GM21529 (cell line): ENCODE measurements at regions not wholly inside any gene's neighbourhood (a gene's known extent, or its start where the extent isn't known, plus 50 kb on each side); places are given as distances from the start of the nearest gene placed in this dataset.
"Not testable (repeated sequence)": the region's sequence is repeated elsewhere in the genome, so short reads cannot be mapped to it uniquely, and the experiment has no call there.

Experiments used
- ATAC-seq: cut with Tn5 transposase; IDR thresholded peaks from one replicate; pipeline ENCODE4 v1.9.1; 2021; ENCODE audit not compliant: unreplicated experiment

- ATAC-seq = no peak
These were observed 125.2 kb upstream of the SYT13 start for GRCh38 chr11:45411228-45411946.

- no peak for ATAC-seq
These were observed 124.5 kb upstream of the SYT13 start for GRCh38 chr11:45410391-45411227.

GRCh38 chr11:45409587-45409986 is 123.4 kb upstream of the SYT13 start:
- no peak for ATAC-seq

GRCh38 chr11:45407226-45407625 is 121.1 kb upstream of the SYT13 start:
- ATAC-seq = no peak

- no peak for ATAC-seq
These were observed 120.0 kb upstream of the SYT13 start for GRCh38 chr11:45405916-45406670.

GRCh38 chr11:45403521-45403920 is 117.4 kb upstream of the SYT13 start:
- ATAC-seq = not testable (repeated sequence)

- ATAC-seq = no peak
These were observed 116.0 kb upstream of the SYT13 start for GRCh38 chr11:45402049-45402630.

GRCh38 chr11:45400591-45400990 is 114.5 kb upstream of the SYT13 start:
- no peak for ATAC-seq

GRCh38 chr11:45399166-45399565 is 113.0 kb upstream of the SYT13 start:
- ATAC-seq = no peak

GRCh38 chr11:45398325-45398724 is 112.2 kb upstream of the SYT13 start:
- no peak for ATAC-seq

GRCh38 chr11:45396394-45396793 is 110.3 kb upstream of the SYT13 start:
- ATAC-seq = no peak

GRCh38 chr11:45395947-45396346 is 109.8 kb upstream of the SYT13 start:
- ATAC-seq = no peak

GRCh38 chr11:45395421-45395820 is 109.3 kb upstream of the SYT13 start:
- ATAC-seq = no peak

GRCh38 chr11:45394294-45395085 is 108.3 kb upstream of the SYT13 start:
- no peak for ATAC-seq

GRCh38 chr11:45393826-45394225 is 107.7 kb upstream of the SYT13 start:
- ATAC-seq = no peak

GRCh38 chr11:45393334-45393733 is 107.2 kb upstream of the SYT13 start:
- no peak for ATAC-seq

- no peak for ATAC-seq
These were observed 106.5 kb upstream of the SYT13 start for GRCh38 chr11:45392591-45393091.

- no peak for ATAC-seq
These were observed 106.0 kb upstream of the SYT13 start for GRCh38 chr11:45392154-45392553.

GRCh38 chr11:45391168-45391850 is 105.2 kb upstream of the SYT13 start:
- no peak for ATAC-seq

- ATAC-seq = no peak
These were observed 104.3 kb upstream of the SYT13 start for GRCh38 chr11:45390407-45390806.
